ENCODE measurements at regions not wholly inside any gene's neighbourhood (a gene's known extent, or its start where the extent isn't known, plus 50 kb on each side); places are given as distances from the start of the nearest gene placed in this dataset.
"Not testable (repeated sequence)": the region's sequence is repeated elsewhere in the genome, so short reads cannot be mapped to it uniquely, and the experiment has no call there.

DNA sequence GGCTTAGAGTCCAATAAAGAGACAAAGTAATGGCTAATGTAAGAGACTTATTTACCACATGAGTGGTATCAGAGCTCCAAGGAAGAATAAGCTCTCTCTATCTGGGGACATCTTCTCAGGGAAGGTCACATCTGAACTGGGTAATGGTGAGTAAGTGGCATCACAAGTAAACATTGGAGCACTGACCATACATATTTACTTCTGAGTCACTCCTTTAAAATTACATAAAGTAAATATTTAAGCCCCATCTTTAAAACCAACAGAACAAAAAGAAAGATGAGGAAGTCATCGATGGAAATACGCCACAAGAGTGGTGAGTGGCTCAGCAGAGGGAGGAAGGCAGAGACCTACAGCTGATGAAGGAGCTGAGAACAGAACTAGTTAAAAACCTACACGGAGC, 159.9 kb downstream of the DUSP6 start:
- no peak for DNase-seq (ENCODE audit: low spot score in 2 of 2)
- H3K4me3 ChIP-seq (ENCODE audit: low read depth, poor library complexity, severe bottlenecking), result no peak overlapping the region
- intact Hi-C loops (cut with DNase I; ENCODE audit: low total_unique reads), result no loop called here
- 82 to 86% methylated on average over 3 of the region's 3 CpGs for WGBS, 2 donors
- TF ChIP-seq POLR2A (IDR thresholded peaks at IDR 0.05), result no peak
- TF ChIP-seq, protein P1, sequence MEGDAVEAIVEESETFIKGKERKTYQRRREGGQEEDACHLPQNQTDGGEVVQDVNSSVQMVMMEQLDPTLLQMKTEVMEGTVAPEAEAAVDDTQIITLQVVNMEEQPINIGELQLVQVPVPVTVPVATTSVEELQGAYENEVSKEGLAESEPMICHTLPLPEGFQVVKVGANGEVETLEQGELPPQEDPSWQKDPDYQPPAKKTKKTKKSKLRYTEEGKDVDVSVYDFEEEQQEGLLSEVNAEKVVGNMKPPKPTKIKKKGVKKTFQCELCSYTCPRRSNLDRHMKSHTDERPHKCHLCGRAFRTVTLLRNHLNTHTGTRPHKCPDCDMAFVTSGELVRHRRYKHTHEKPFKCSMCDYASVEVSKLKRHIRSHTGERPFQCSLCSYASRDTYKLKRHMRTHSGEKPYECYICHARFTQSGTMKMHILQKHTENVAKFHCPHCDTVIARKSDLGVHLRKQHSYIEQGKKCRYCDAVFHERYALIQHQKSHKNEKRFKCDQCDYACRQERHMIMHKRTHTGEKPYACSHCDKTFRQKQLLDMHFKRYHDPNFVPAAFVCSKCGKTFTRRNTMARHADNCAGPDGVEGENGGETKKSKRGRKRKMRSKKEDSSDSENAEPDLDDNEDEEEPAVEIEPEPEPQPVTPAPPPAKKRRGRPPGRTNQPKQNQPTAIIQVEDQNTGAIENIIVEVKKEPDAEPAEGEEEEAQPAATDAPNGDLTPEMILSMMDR (IDR thresholded peaks at IDR 0.05), result no peak

DNA sequence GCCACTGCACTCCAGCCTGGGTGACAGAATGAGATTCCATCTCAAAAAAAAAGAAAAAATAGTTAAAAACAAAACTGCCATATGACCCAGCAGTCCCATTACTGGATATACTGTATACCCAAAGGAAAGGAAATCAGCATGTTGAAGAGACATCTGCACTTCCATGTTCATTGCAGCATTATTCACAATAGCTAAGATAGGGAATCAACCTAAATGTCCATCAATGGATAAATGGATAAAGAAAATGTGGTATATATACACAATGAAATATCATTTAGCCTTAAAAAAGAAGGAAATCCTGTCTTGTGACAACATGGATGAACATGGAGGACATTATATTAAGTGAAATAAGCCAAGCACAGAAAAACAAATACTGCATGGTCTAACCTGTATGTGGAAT, 160.7 kb downstream of the DUSP6 start:
- intact Hi-C loops (cut with DNase I; ENCODE audit: low total_unique reads); H3K4me3 ChIP-seq (ENCODE audit: low read depth, poor library complexity, severe bottlenecking); DNase-seq (ENCODE audit: low spot score in 2 of 2): not testable (repeated sequence)

DNA sequence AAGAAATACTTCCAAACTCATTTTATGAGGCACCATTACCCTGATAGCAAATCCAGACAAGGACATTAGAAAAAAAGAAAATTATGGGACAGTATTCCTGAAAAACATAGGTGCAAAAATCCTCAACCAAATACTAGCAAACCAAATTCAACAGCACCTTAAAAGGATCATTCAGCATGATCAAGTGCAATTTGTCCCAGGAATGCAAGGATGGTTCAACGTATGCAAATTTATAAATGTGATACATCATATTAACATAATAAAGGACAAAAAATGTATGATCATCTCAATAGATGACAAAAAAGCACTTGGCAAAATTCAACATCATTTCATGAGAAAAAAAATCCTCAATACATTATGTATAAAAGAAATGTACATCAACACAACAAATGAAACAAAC, 162.9 kb downstream of the DUSP6 start:
- DNase-seq (ENCODE audit: low spot score in 2 of 2), result no peak
- intact Hi-C loops (cut with DNase I; ENCODE audit: low total_unique reads), result no loop called here
- TF ChIP-seq, protein P1 (IDR thresholded peaks at IDR 0.05), result no peak
- TF ChIP-seq POLR2A (IDR thresholded peaks at IDR 0.05), result no peak
- WGBS, 2 donors, result 94 to 100% methylated on average over 1 of the region's 1 CpG
- no peak overlapping the region for H3K4me3 ChIP-seq (ENCODE audit: low read depth, poor library complexity, severe bottlenecking)

DNA sequence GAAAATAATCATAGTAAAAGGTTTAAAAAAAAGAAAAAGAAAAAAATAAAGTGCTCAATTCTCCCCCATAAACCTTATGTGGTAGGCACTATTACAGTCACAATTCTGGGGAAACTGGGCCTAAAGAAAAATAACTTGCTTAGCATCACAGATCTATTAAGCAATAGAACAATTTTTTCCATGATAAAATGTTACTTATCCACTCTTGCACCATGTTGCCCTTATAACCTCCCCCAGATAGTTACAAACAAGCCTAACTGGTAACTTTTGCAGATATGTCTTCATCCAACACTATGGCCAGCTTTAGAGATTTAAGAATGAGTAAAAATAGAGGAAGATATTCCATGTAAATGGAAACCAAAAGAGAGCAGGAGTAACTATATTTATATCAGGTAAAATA, 164.8 kb downstream of the DUSP6 start:
- TF ChIP-seq, protein P1 (IDR thresholded peaks at IDR 0.05), result no peak
- TF ChIP-seq POLR2A (IDR thresholded peaks at IDR 0.05), result no peak
- intact Hi-C loops (cut with DNase I; ENCODE audit: low total_unique reads), result no loop called here
- DNase-seq (ENCODE audit: low spot score in 2 of 2), result no peak
- no peak overlapping the region for H3K4me3 ChIP-seq (ENCODE audit: low read depth, poor library complexity, severe bottlenecking)

DNA sequence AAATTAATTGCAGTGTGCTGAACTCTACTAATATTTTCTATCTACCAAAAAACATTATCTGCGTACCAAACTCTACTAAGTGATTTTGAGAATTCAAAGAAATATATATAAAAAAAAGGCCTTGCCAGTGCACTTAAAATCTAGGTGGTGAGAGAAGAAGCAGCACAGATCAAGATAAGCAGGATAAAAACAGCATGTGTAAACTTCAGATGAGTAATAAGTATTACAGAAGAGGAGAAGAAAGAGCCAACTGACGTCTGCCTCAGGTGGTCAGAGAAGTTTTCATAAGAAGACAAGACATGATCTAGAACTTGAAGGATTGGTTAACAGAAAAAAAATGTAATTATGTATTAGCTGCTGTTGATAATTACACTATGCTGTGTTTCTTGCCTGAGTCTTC, 166.4 kb downstream of the DUSP6 start:
- intact Hi-C loops (cut with DNase I; ENCODE audit: low total_unique reads), result no loop called here
- no peak for DNase-seq (ENCODE audit: low spot score in 2 of 2)
- H3K4me3 ChIP-seq (ENCODE audit: low read depth, poor library complexity, severe bottlenecking), result no peak overlapping the region
- WGBS, 2 donors, result 62 to 67% methylated on average over 2 of the region's 2 CpGs
- TF ChIP-seq POLR2A (IDR thresholded peaks at IDR 0.05), result no peak
- TF ChIP-seq, protein P1 (IDR thresholded peaks at IDR 0.05), result no peak

DNA sequence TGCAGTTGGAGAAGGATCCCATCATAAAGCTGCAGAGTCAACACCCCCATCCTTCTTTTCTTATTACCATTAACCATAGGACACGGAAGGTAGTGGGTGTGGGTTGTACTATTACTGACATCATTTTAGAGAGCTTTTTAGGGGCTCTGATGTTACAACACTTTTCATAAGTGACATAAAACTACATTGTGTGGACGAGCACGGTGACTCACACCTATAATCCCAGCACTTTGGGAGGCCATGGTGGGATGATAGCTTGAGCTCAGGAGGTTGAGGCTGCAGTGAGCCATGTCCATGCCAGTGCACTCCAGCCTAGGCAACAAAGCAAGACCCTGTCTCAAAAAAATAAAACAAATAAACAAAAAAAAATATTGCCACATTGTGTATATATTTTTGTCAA, 167.1 kb downstream of the DUSP6 start:
- TF ChIP-seq POLR2A (IDR thresholded peaks at IDR 0.05), result no peak
- TF ChIP-seq, protein P1 (IDR thresholded peaks at IDR 0.05), result no peak
- no peak overlapping the region for H3K4me3 ChIP-seq (ENCODE audit: low read depth, poor library complexity, severe bottlenecking)
- 91 to 92% methylated on average over 3 of the region's 3 CpGs for WGBS, 2 donors
- intact Hi-C loops (cut with DNase I; ENCODE audit: low total_unique reads), result no loop called here
- DNase-seq (ENCODE audit: low spot score in 2 of 2), result no peak

Data from lower leg skin (tissue), 4 donors.